Hindlimb muscle (tissue), 1 donor: ENCODE measurements at regions not wholly inside any gene's neighbourhood (a gene's known extent, or its start where the extent isn't known, plus 50 kb on each side); places are given as distances from the start of the nearest gene placed in this dataset.
"Not testable (repeated sequence)": the region's sequence is repeated elsewhere in the genome, so short reads cannot be mapped to it uniquely, and the experiment has no call there.

Source experiments
- DNase-seq: peaks from one replicate; pipeline ENCODE4 v3.0.0-alpha.2; 2013

DNA sequence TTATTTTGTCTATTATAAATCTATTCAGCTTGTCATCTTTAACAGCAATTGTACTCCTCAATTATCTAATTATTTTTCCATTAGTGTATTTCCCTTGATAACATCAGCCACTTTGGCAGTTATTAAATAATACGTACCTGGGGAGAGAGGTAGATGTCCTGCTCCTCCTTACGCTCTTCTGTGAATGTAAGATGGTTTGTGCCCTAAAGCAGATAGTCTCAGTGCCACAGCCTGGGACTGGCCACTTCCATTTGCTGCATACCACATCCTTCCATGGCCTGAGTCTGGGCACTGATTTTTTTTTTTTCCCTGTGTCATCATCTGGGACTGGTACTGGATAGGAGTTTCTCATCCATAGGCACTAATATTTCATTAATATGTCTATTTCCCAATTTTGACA, 632.4 kb upstream of the LRRTM4 start:
- DNase-seq: no peak

- no peak for DNase-seq
Observed at GRCh38 chr2:78162202-78162601, 640.0 kb upstream of the LRRTM4 start.

- not testable (repeated sequence) for DNase-seq
Observed at GRCh38 chr2:78172157-78172556, 650.0 kb upstream of the LRRTM4 start.

DNA sequence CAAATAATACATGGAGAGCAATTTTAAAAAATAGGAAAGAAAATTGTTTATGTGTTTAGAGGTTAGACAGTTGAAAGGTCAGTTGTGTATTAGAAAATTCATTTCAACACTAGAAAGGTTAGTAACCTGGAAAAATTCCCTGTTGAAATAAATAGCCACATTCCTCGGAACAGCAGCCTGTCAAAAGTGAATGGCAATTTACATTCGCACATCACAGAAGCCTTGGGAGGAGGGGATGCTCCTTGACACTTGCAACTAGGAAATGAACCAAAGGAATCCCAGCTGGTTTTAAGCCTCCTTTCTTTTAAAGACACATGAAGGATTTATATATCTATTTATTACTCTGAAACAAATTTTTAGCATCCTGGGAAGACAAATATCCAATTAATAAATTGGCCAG, 653.5 kb upstream of the LRRTM4 start:
- no peak for DNase-seq

GRCh38 chr2:78201064-78201575, 678.9 kb upstream of the LRRTM4 start:
- DNase-seq: no peak

- no peak for DNase-seq
Observed at GRCh38 chr2:78202366-78202765, 680.2 kb upstream of the LRRTM4 start.

GRCh38 chr2:78202986-78203670, 681.0 kb upstream of the LRRTM4 start:
- DNase-seq: no peak

GRCh38 chr2:78218066-78218465, 695.9 kb upstream of the LRRTM4 start:
- DNase-seq: no peak

DNA sequence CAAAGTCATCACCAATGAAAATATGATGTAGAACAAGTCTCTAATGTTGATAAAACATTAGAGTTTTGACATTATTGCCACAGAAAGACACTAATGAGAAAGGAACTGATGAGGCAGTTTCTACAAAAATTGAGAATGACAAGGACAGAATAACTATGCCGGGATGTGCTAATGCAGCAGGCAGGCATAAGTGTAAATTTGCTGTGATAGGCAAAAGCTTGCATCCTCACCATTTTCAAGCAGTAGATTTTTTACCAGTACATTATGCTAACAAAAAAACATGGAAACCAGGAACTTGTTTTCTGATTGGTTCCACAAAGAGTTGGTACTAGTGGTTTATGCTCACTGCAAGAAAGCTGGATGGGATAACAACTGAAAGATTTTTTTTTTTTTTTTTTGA, 715.5 kb upstream of the LRRTM4 start:
- DNase-seq: no peak

DNA sequence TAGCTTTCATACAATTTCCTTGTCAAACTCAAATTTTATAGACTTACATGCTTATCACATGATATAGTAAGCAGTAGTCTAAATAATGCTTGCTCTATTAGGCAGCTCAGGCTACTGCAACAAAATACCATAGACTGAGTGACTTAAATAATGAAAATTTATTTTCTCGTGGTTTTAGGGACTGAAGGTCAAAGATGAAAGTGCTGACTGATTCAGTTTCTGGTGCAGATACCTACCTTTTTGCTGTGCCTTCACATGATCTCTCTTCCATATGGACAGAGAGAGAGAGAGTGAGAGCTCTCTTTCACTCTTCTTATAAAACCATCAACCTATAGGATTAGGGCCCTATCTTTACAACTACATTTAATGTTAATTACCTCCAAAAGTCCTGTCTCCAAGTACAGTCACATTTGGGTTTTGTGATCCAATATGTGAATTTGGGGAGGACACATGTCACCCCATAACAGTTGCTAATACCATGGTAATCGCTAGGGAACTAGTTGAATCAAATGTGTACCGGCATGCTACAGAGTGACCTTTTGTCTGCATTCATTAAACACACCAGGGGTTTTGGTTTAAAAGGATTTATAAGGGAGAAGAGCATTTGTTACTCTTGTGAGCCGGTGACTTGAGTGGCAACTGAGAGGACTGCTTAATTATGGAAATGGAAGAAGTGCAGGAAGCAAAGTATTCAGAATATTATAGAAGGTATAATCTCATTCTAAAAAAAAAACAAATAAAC, 723.4 kb upstream of the LRRTM4 start:
- DNase-seq: no peak

DNA sequence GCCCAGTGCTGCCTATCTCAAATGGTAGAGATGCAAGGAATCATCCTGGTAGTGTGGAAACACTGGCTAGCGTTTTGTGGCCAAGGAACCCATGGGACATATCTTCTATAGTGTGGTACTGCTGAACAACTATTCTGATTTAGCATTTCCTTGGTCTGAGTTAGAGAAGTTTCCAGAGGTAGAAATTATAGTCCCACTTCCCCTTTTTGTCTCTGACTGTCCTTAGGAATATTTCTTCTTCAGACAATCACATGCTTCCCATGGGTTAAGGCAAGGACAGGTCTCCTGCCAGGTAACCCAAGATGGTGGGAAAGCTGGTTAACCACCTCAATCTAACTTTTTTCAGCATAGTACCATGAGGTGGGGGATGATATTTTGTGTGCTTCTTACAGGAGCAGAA, 729.5 kb upstream of the LRRTM4 start:
- no peak for DNase-seq

DNA sequence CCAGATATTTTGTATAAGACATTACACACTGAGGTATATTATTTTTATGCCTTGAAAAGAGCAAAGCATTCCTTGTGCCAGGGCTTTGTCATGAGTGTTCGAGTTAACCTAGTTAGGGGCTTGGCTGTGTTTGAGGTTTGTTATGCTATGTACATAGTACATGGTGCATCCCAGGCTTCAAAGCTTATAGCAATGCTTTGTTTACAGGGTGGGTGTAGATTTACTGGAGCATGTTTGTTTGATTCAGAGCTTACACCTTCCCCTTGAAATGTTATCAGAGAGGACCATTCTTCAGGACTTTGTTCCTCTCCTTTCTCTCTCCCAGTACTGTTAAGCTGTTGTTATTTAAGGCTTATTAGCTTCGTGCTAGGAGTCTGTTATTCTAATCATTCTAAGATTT, 738.7 kb upstream of the LRRTM4 start:
- no peak for DNase-seq

DNA sequence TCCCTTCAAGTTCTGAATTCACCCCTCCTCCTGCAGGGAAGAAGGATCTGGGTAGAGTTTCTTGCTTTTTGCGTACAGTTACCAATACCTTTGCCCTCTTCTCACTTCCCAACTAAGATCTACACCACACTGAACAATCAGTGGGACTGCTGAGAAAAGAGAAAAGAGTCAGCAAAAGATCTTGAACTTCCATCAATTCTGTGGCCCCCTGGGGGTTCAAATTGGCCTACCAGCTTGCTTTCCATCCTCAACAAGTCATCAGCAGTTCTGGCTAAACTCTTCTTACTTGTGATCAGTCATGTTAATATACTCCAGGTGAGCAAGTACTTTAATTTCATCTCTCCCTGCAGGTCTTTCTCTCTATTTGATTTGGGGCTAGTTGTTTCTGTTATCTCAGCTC, 739.3 kb upstream of the LRRTM4 start:
- no peak for DNase-seq

DNA sequence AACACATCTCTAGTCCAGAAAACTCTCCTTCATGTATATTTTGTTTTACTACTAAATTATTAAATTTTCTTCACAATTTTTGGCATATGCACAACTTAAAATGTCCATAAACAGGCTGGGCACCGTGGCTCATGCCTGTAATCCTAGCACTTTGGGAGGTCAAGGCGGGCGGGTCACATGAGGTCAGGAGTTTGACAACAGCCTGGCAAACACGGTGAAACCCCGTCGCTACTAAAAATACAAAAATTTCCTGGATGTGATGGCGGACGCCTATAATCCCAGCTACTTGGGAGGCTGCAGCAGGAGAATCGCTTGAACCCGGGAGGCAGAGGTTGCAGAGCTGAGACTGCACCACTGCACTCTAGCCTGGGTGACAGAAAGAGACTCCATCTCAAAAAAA, 739.9 kb upstream of the LRRTM4 start:
- DNase-seq: not testable (repeated sequence)

- no peak for DNase-seq
Observed at GRCh38 chr2:78262713-78263375, 740.7 kb upstream of the LRRTM4 start.

DNA sequence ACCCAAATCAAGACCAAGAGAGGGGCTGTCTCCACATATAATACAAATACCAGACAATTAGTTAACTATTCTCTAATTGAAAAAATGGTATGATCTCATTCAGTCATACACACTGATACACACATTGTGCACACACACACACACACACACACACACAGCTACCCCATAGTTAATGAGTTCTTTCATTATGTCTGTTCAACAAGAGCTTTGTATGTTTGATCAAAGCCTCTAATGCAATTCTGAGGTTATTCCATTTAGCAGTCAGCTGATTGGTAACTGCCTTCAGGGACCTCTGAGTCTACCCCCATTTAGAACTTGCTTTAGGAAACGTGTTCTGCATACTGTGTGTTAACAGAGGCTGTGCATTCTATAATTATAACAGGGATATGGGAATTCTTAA, 741.4 kb upstream of the LRRTM4 start:
- DNase-seq: no peak

GRCh38 chr2:78264130-78264529, 742.0 kb upstream of the LRRTM4 start:
- no peak for DNase-seq

DNA sequence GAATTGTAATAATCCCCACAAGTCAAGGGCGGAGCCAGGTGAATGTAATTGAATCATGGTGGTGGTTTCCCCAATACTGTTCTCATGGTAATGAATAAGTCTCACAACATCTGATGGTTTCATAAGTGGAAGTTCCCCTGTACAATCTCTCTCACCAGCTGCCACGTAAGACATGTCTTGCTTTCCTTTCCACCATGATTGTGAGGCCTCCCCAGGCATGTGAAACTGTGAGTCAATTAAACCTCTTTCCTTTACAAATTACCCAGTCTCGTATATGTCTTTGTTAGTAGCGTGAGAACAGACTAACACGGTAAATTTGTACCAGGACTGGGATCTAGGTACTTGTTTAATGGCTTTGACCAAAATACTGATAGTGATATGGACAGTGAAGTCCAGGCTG, 744.3 kb upstream of the REG3G start:
- DNase-seq: no peak

- no peak for DNase-seq
Observed at GRCh38 chr2:78290581-78291214, 734.8 kb upstream of the REG3G start.

- DNase-seq: no peak
Observed at GRCh38 chr2:78293768-78294167, 731.7 kb upstream of the REG3G start.

DNA sequence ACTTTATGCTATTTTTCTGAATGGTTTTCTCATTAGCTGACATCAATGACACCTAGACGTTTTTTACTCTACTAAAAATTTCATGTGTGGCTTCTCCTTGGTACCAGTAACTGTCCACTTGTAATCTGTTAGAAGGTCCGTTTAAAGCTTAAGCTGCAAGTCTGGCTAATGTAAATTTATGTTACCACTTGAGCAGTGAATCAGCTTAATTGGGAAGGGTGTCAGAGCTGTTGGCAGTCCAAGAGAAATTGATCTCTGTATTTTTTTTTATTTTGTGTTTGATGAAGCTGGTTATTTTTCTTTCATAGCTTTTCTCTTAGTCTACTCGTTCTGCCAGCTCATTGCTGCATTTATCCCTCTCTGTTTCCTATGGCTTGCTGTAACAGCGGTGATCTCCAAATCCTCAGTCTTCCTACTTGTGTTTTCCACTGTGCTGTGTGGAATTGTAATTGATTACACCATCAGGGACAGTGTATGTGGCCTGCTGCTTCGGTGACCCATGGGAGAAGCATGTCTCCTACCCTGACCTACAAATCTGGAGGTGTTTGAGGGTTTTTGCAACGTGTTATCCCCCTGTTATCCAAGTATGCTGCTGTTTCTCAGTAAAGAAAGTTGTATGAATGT, 724.2 kb upstream of the REG3G start:
- DNase-seq: no peak

- DNase-seq: no peak
Observed at GRCh38 chr2:78304678-78305077, 720.8 kb upstream of the REG3G start.

- DNase-seq: no peak
Observed at GRCh38 chr2:78309460-78309859, 716.0 kb upstream of the REG3G start.
